DND-41 (cell line): ENCODE measurements at regions not wholly inside any gene's neighbourhood (a gene's known extent, or its start where the extent isn't known, plus 50 kb on each side); places are given as distances from the start of the nearest gene placed in this dataset.

Experiments
- CTCF ChIP-seq: IDR thresholded peaks from 2 replicates; pipeline ENCODE4 v1.5.1; 2012; ENCODE audit warnings: borderline replicate concordance, low read length, moderate library complexity, mild to moderate bottlenecking; ENCODE audit not compliant: poor library complexity, severe bottlenecking; ENCODE audit errors: extremely low read depth
- EZH2 ChIP-seq: IDR thresholded peaks from 3 replicates; pipeline ENCODE4 v1.6.1; 2012; ENCODE audit warnings: borderline replicate concordance, low read depth, mild to moderate bottlenecking, moderate library complexity, low read length, inconsistent platforms; ENCODE audit not compliant: severe bottlenecking

- TF ChIP-seq EZH2: no peak
- TF ChIP-seq CTCF: no peak
Measured at GRCh38 chr12:126519833-126520232, 1454.6 kb downstream of the AACS start.
